Mesothelial cell of epicardium (in vitro differentiated cells): ENCODE measurements at regions not wholly inside any gene's neighbourhood (a gene's known extent, or its start where the extent isn't known, plus 50 kb on each side); places are given as distances from the start of the nearest gene placed in this dataset.

ENCODE experiments used
- DNase-seq, 2 experiments: peaks; one replicate each; pipeline ENCODE4 v3.0.0; 2021; ENCODE audit warnings: low spot score in 2 of 2; ENCODE audit not compliant: unreplicated experiment in 2 of 2
- H3K27ac Mint-ChIP-seq: 2 replicates; pipeline ENCODE4 v1.8.0; 2021; ENCODE audit warnings: mixed read lengths
- H3K27me3 Mint-ChIP-seq: 2 replicates; pipeline ENCODE4 v1.8.0; 2021; ENCODE audit warnings: low read depth, mixed read lengths
- H3K36me3 Mint-ChIP-seq: 2 replicates; pipeline ENCODE4 v1.8.0; 2021; ENCODE audit warnings: mixed read lengths
- H3K4me1 Mint-ChIP-seq: 2 replicates; pipeline ENCODE4 v1.8.0; 2021; ENCODE audit warnings: mixed read lengths
- H3K4me3 Mint-ChIP-seq: 2 replicates; pipeline ENCODE4 v1.8.0; 2021; ENCODE audit warnings: mild to moderate bottlenecking, moderate library complexity, mixed read lengths
- H3K9me3 Mint-ChIP-seq: 2 replicates; pipeline ENCODE4 v1.8.0; 2021; ENCODE audit warnings: mixed read lengths
- CTCF ChIP-seq: fragments of 200-600 bp; sonication (generic); IDR thresholded peaks from one replicate; pipeline ENCODE4 v1.5.0; 2021; ENCODE audit warnings: antibody characterized with exemption; ENCODE audit not compliant: unreplicated experiment

- no peaks in the 10 kb centered on the region for H3K9me3 Mint-ChIP-seq
- H3K4me3 Mint-ChIP-seq: no peak overlapping the region
- no peak for DNase-seq
- TF ChIP-seq CTCF: no peak
- H3K36me3 Mint-ChIP-seq: no peaks in the 10 kb centered on the region
- H3K27ac Mint-ChIP-seq: no peak overlapping the region
- peaks cover 9% of the 10 kb centered on the region for H3K4me1 Mint-ChIP-seq
- H3K27me3 Mint-ChIP-seq: peaks cover 4% of the 10 kb centered on the region
These were observed 86.7 kb upstream of the PRKAR2B start for GRCh38 chr7:106957766-106958165.

GRCh38 chr7:106959753-106960152 lies 84.8 kb upstream of the PRKAR2B start:
- H3K27ac Mint-ChIP-seq: no peak overlapping the region
- H3K27me3 Mint-ChIP-seq: peaks cover 4% of the 10 kb centered on the region
- peaks cover 6% of the 10 kb centered on the region for H3K4me1 Mint-ChIP-seq
- no peaks in the 10 kb centered on the region for H3K9me3 Mint-ChIP-seq
- H3K36me3 Mint-ChIP-seq: no peaks in the 10 kb centered on the region
- peak; percentile 33 for TF ChIP-seq CTCF
- H3K4me3 Mint-ChIP-seq: no peak overlapping the region
- DNase-seq: no peak

GRCh38 chr7:106962751-106963150 lies 81.8 kb upstream of the PRKAR2B start:
- H3K4me3 Mint-ChIP-seq: no peak overlapping the region

GRCh38 chr7:106964466-106964865 lies 80.0 kb upstream of the PRKAR2B start:
- H3K9me3 Mint-ChIP-seq: no peaks in the 10 kb centered on the region
- DNase-seq: no peak
- no peaks in the 10 kb centered on the region for H3K36me3 Mint-ChIP-seq
- H3K4me1 Mint-ChIP-seq: peaks cover 4% of the 10 kb centered on the region
- H3K4me3 Mint-ChIP-seq: no peak overlapping the region
- peaks cover 4% of the 10 kb centered on the region for H3K27me3 Mint-ChIP-seq
- TF ChIP-seq CTCF: no peak
- H3K27ac Mint-ChIP-seq: no peak overlapping the region

More at GRCh38 chr7:106962751-106963150, 81.8 kb upstream of the PRKAR2B start:
- Mint-ChIP-seq H3K4me1 (peaks cover 7% of the 10 kb centered on the region), H3K36me3 (no peaks in the 10 kb centered on the region), H3K27me3 (peaks cover 4% of the 10 kb centered on the region), H3K9me3 (no peaks in the 10 kb centered on the region), H3K27ac (no peak overlapping the region)
- DNase-seq: no peak
- no peak for TF ChIP-seq CTCF

- H3K27me3 Mint-ChIP-seq: peaks cover 4% of the 10 kb centered on the region
- no peaks in the 10 kb centered on the region for H3K36me3 Mint-ChIP-seq
- H3K9me3 Mint-ChIP-seq: no peaks in the 10 kb centered on the region
These were observed 79.4 kb upstream of the PRKAR2B start for GRCh38 chr7:106965108-106965507.

More at GRCh38 chr7:106965108-106965507, 79.4 kb upstream of the PRKAR2B start:
- no peak for DNase-seq
- peaks cover 4% of the 10 kb centered on the region for H3K4me1 Mint-ChIP-seq
- H3K4me3 Mint-ChIP-seq: no peak overlapping the region
- no peak for TF ChIP-seq CTCF
- H3K27ac Mint-ChIP-seq: peak overlapping the region; percentile 47
